Testis (tissue), 2 donors: ENCODE measurements at regions not wholly inside any gene's neighbourhood (a gene's known extent, or its start where the extent isn't known, plus 50 kb on each side); places are given as distances from the start of the nearest gene placed in this dataset.

Experiments used
- CTCF ChIP-seq, 3 experiments: fragments of 450-650 bp in 2 of 3; fragments of 200-600 bp in 1 of 3; sonication (generic) in 1 of 3; IDR thresholded peaks; one replicate each; pipeline ENCODE4 v1.5.1; 2016 to 2019; ENCODE audit warnings: antibody characterized with exemption in 3 of 3, mild to moderate bottlenecking in 2 of 3, moderate library complexity in 1 of 3
- POLR2A ChIP-seq: fragments of 450-650 bp; IDR thresholded peaks from one replicate; pipeline ENCODE4 v1.6.1; 2017; ENCODE audit warnings: antibody characterized with exemption, mild to moderate bottlenecking, moderate library complexity

GRCh38 chr12:11595080-11595479, 54.4 kb upstream of the ETV6 start:
- TF ChIP-seq CTCF (IDR thresholded peaks at IDR 0.05) (no peak), POLR2A (no peak)
